B cell (primary cell): ENCODE measurements at regions not wholly inside any gene's neighbourhood (a gene's known extent, or its start where the extent isn't known, plus 50 kb on each side); places are given as distances from the start of the nearest gene placed in this dataset.

ENCODE experiments used
- ATAC-seq: fragments of 200-7000 bp; cut with Tn5 transposase; one replicate; pipeline ENCODE4 v1.10.0; 2021; ENCODE audit warnings: low read depth, mild to moderate bottlenecking, moderate number of reproducible peaks, moderate library complexity
- CTCF ChIA-PET: fragments of 350-600 bp; sonication (Branson Sonifier 250); formaldehyde crosslinking; loops from one replicate; lab custom pipeline; 2021; ENCODE audit warnings: antibody characterized with exemption, inconsistent platforms; lab: Charles Lee
- POLR2A ChIA-PET: fragments of 350-600 bp; sonication (Branson Sonifier 250); formaldehyde crosslinking; loops from one replicate; lab custom pipeline; 2021; ENCODE audit warnings: antibody characterized with exemption; lab: Charles Lee
- DNase-seq: peaks from one replicate; pipeline ENCODE4 v3.0.0; 2013
- H2AFZ ChIP-seq: 2 replicates; pipeline ENCODE4 v1.6.1; 2012; ENCODE audit warnings: mild to moderate bottlenecking, low read depth, low read length; ENCODE audit not compliant: insufficient read depth, poor library complexity, severe bottlenecking
- H3K27ac ChIP-seq, 2 donors: 1 replicate in 1 of 2; 2 replicates in 1 of 2; pipeline ENCODE4 v1.5.1; 2012 to 2013; ENCODE audit warnings: low read length in 2 of 2, mild to moderate bottlenecking in 2 of 2, moderate library complexity in 1 of 2
- H3K27me3 ChIP-seq, 4 experiments: fragments of 200-600 bp in 1 of 4; sonication (generic) in 1 of 4; replicated peaks in 1 of 4; 1 replicate in 2 of 4; 2 replicates in 2 of 4; pipeline versions ENCODE4 v1.6.1 to v1.7.0; 2013 to 2016; ENCODE audit warnings: low read length in 3 of 4, mild to moderate bottlenecking in 2 of 4, mixed read lengths in 1 of 4, moderate library complexity in 1 of 4; ENCODE audit not compliant: insufficient read depth in 4 of 4, control insufficient read depth in 3 of 4; ENCODE audit errors: control extremely low read depth in 1 of 4
- H3K36me3 ChIP-seq, 2 experiments: replicated peaks in 1 of 2; 1 replicate in 1 of 2; 2 replicates in 1 of 2; pipeline versions ENCODE4 v1.6.1 to v1.7.1; 2013; ENCODE audit warnings: low read length in 1 of 2; ENCODE audit not compliant: insufficient read depth in 2 of 2, control insufficient read depth in 1 of 2; ENCODE audit errors: control extremely low read depth in 1 of 2, extremely low read depth in 1 of 2
- H3K4me1 ChIP-seq, 2 donors: fragments of 200-600 bp in 1 of 2; sonication (generic) in 1 of 2; 1 replicate in 1 of 2; 2 replicates in 1 of 2; pipeline versions ENCODE4 v1.5.1 to v1.6.1; 2013 to 2017; ENCODE audit warnings: low read length in 2 of 2; ENCODE audit not compliant: control insufficient read depth in 2 of 2, insufficient read depth in 2 of 2
- H3K4me2 ChIP-seq: replicated peaks from 2 replicates; pipeline ENCODE3; 2012; ENCODE audit warnings: mild to moderate bottlenecking, low read depth, low read length; ENCODE audit not compliant: poor library complexity, severe bottlenecking
- H3K4me3 ChIP-seq, 5 experiments: fragments of 200-600 bp in 1 of 5; sonication (generic) in 1 of 5; 1 replicate in 3 of 5; 2 replicates in 2 of 5; pipeline versions ENCODE4 v1.5.1 to v1.7.0; 2011 to 2016; ENCODE audit warnings: low read length in 4 of 5, mild to moderate bottlenecking in 4 of 5, low read depth in 2 of 5, control low read depth in 1 of 5, moderate library complexity in 1 of 5; ENCODE audit not compliant: insufficient read depth in 1 of 5; ENCODE audit errors: control extremely low read depth in 1 of 5, extremely low read depth in 1 of 5
- H3K79me2 ChIP-seq: fragments of 200-600 bp; sonication (generic); one replicate; pipeline ENCODE4 v1.6.0; 2016; ENCODE audit warnings: low read length; ENCODE audit not compliant: control insufficient read depth, insufficient read depth
- H3K9ac ChIP-seq: fragments of 200-600 bp; sonication (generic); 2 replicates; pipeline ENCODE4 v1.6.1; 2017; ENCODE audit warnings: mild to moderate bottlenecking, low read length, moderate library complexity
- H3K9me3 ChIP-seq, 3 donors: one replicate each; pipeline versions ENCODE4 v1.6.1 to v1.7.1; 2013; ENCODE audit warnings: low read length in 2 of 3; ENCODE audit not compliant: control insufficient read depth in 2 of 3, insufficient read depth in 1 of 3; ENCODE audit errors: control extremely low read depth in 1 of 3
- H4K20me1 ChIP-seq: 2 replicates; pipeline ENCODE4 v1.6.0; 2012; ENCODE audit warnings: mild to moderate bottlenecking, low read length; ENCODE audit not compliant: insufficient read depth, control insufficient read depth, poor library complexity, severe bottlenecking
- H3K27ac Mint-ChIP-seq: one replicate; pipeline ENCODE4 v1.8.0; 2021; ENCODE audit warnings: mixed read lengths
- H3K27me3 Mint-ChIP-seq: one replicate; pipeline ENCODE4 v1.8.0; 2021; ENCODE audit warnings: mixed read lengths
- H3K4me1 Mint-ChIP-seq: one replicate; pipeline ENCODE4 v1.8.0; 2021; ENCODE audit warnings: mixed read lengths
- H3K4me3 Mint-ChIP-seq: one replicate; pipeline ENCODE4 v1.8.0; 2021; ENCODE audit warnings: mixed read lengths
- H3K9me3 Mint-ChIP-seq: one replicate; pipeline ENCODE4 v1.8.0; 2022; ENCODE audit warnings: mixed read lengths; ENCODE audit not compliant: insufficient read depth
- CTCF ChIP-seq: fragments of 200-600 bp; IDR thresholded peaks from one replicate; pipeline ENCODE4 v1.8.0; 2022; ENCODE audit warnings: antibody characterized with exemption, mild to moderate bottlenecking
- EZH2 ChIP-seq: IDR thresholded peaks from 2 replicates; pipeline ENCODE4 v1.6.1; 2012; ENCODE audit warnings: borderline replicate concordance, low read depth, mild to moderate bottlenecking, moderate library complexity, low read length; ENCODE audit not compliant: insufficient read depth, poor library complexity, severe bottlenecking
- WGBS: methylation state at CpG from one replicate; pipeline ENCODE4 v1.1.5; 2013; ENCODE audit warnings: missing lambda C conversion rate; ENCODE audit not compliant: insufficient coverage; 5-methylcytosine and 5-hydroxymethylcytosine counted together
- intact Hi-C: fragments of 100-400 bp; cut with micrococcal nuclease; formaldehyde crosslinking; loops from one replicate; pipeline ENCODE4 v1.10.0; 2022

- no peaks in the 10 kb centered on the region for H3K27me3 ChIP-seq
- CTCF ChIA-PET = no interaction called here
- H3K4me1 ChIP-seq = no peaks in the 10 kb centered on the region
- H2AFZ ChIP-seq = no peak overlapping the region
- ATAC-seq (no peak), DNase-seq (no peak)
- H3K9me3 ChIP-seq = no peaks in the 10 kb centered on the region
- no peaks in the 10 kb centered on the region for H3K36me3 ChIP-seq
- H4K20me1 ChIP-seq = no peaks in the 10 kb centered on the region
- WGBS = no CpG with 5 or more reads among the region's 1 CpG
- H3K4me2 ChIP-seq = no peak overlapping the region
- no peak overlapping the region for H3K4me3 ChIP-seq
- no peak overlapping the region for H3K4me3 Mint-ChIP-seq
- no peaks in the 10 kb centered on the region for H3K27me3 Mint-ChIP-seq
- no peak overlapping the region for H3K9ac ChIP-seq
- no peaks in the 10 kb centered on the region for H3K4me1 Mint-ChIP-seq
- intact Hi-C loops = no loop called here
- TF ChIP-seq CTCF (no peak), EZH2 (no peak)
- H3K9me3 Mint-ChIP-seq = peaks cover 1% of the 10 kb centered on the region
- POLR2A ChIA-PET = no interaction called here
- no peak overlapping the region for H3K27ac Mint-ChIP-seq
- no peaks in the 10 kb centered on the region for H3K79me2 ChIP-seq
- no peak overlapping the region for H3K27ac ChIP-seq
Measured at GRCh38 chr5:8289779-8290178, 420.8 kb downstream of the MTRR start.

- intact Hi-C loops = no loop called here
- Histone ChIP-seq H2AFZ (no peak overlapping the region), H3K27me3 (no peaks in the 10 kb centered on the region), H3K4me2 (no peak overlapping the region), H3K36me3 (no peaks in the 10 kb centered on the region), H4K20me1 (no peaks in the 10 kb centered on the region), H3K9me3 (no peaks in the 10 kb centered on the region), H3K4me1 (no peaks in the 10 kb centered on the region), H3K27ac (no peak overlapping the region), H3K9ac (no peak overlapping the region), H3K4me3 (no peak overlapping the region), H3K79me2 (no peaks in the 10 kb centered on the region)
- H3K27ac Mint-ChIP-seq = no peak overlapping the region
- H3K27me3 Mint-ChIP-seq = no peaks in the 10 kb centered on the region
- no peaks in the 10 kb centered on the region for H3K4me1 Mint-ChIP-seq
- no CpG with 5 or more reads among the region's 2 CpGs for WGBS
- H3K4me3 Mint-ChIP-seq = no peak overlapping the region
- TF ChIP-seq CTCF = no peak
- TF ChIP-seq EZH2 = no peak
- ChIA-PET POLR2A (no interaction called here), CTCF (no interaction called here)
- ATAC-seq = no peak
- no peak for DNase-seq
- H3K9me3 Mint-ChIP-seq = peaks cover 1% of the 10 kb centered on the region
Measured at GRCh38 chr5:8290721-8291120, 421.8 kb downstream of the MTRR start.
